Activated naive CD4-positive, alpha-beta T cell treated with anti-CD3 and anti-CD28 coated beads, Interleukin-2, amount 50 U/mL, for 72 hours (primary cell): ENCODE measurements at regions not wholly inside any gene's neighbourhood (a gene's known extent, or its start where the extent isn't known, plus 50 kb on each side); places are given as distances from the start of the nearest gene placed in this dataset.

Experiments used
- ATAC-seq, 2 donors: fragments of 150-1000 bp; cut with Tn5 transposase; 2 replicates each; pipeline ENCODE4 v1.10.0; 2021; ENCODE audit warnings: mild to moderate bottlenecking in 2 of 2, moderate library complexity in 2 of 2
- DNase-seq, 2 donors: peaks; one replicate each; pipeline ENCODE4 v3.0.0; 2021 to 2022; ENCODE audit warnings: low spot score in 2 of 2
- H3K27ac Mint-ChIP-seq, 2 donors: one replicate each; pipeline ENCODE4 v1.8.0; 2022; ENCODE audit warnings: mild to moderate bottlenecking in 2 of 2, mixed read lengths in 2 of 2
- H3K36me3 Mint-ChIP-seq, 2 donors: one replicate each; pipeline ENCODE4 v1.8.0; 2022; ENCODE audit warnings: mixed read lengths in 2 of 2
- H3K9me3 Mint-ChIP-seq, 2 donors: one replicate each; pipeline ENCODE4 v1.8.0; 2022; ENCODE audit warnings: mixed read lengths in 2 of 2

DNA sequence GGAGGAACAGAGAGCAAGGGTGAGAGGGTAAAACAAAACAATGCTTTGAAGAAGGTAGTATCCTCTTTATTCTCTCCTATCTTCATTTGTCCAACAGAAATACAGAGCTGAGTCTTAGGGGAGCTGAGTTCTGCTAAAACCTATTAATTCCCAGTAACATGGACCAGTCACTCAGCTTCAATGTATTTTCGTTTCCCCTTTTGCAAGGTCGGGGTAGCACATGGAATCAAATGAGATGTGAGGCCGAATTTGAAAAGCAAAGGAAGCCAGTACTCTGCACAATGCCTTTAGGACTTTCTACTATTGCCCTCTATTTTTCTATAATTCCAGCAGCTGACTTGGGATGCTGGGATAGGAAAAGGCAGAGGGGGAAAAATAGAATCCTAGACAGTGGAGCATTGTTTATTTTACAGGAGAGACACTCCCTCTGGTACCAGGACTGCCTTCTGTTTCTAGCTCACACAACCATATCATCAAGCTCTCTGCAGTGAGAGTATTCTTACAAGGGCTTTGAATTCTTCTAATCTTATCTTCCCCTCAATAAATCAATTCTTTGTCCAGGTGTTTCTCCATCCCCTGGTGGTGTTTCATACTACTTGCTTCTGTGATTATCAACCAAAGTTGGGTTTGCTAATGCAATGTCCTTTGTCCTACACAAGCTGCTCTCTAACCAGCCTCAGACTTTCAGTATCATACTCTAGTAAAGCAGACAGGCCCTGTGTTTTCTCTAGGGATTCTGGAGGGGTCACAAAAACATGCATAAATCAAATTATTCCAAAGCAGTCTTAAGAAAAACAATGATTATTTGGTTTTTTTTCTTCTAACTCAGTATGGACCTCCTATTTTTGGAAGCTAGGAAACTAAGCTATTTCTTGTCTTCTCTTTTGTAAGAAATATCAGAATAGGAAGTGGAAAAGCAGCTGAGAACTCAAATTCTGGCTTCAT is 341.5 kb downstream of the OSTF1 start:
- Mint-ChIP-seq H3K36me3 (no peaks in the 10 kb centered on the region), H3K27ac (no peak overlapping the region), H3K9me3 (peaks cover 0 to 4% of the 10 kb centered on the region in 2 donors)
- DNase-seq (no peak), ATAC-seq (no peak)

DNA sequence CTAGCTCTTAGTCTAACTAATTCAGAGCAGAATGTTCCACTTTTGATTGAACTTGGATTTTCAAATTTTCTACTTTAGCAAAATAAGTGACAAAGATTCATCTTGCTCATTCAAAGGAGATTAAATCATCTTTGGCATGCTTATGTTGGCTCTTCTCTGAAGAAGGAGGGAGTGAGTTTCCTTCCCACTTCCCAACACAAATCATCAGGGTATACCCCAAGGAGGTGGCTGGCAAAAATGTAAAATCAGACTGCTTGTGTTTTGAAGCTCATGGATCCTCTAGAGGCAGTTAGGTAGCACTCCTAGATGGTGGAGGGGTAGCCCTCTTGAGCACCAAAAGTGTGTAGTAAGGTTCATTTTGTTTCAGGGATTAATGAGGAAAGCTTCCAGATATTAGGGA is 343.1 kb downstream of the OSTF1 start:
- Mint-ChIP-seq H3K27ac (no peak overlapping the region), H3K9me3 (peaks cover 0 to 4% of the 10 kb centered on the region in 2 donors), H3K36me3 (no peaks in the 10 kb centered on the region)
- DNase-seq (no peak), ATAC-seq (no peak)

DNA sequence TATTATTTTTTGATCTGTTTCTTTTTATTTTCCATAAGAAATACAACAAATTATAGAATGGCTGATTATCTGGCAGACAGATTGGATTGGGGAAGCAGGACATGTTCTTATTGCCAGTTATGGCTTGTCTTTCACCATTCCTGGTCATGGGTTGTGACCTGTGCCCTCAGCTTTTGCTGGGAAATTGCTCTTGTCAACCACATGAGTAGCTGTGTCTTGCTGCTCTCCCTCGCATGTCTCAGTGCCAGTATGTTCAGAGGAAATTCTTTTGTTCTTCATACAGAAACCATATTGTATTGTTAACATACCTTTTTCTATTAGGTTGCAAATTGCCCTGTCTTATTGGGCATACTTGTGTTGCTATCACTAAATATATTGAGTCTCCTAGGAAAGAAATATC is 344.1 kb downstream of the OSTF1 start:
- H3K36me3 Mint-ChIP-seq, result no peaks in the 10 kb centered on the region
- ATAC-seq, result no peak
- no peak overlapping the region for H3K27ac Mint-ChIP-seq
- no peaks in the 10 kb centered on the region for H3K9me3 Mint-ChIP-seq
- no peak for DNase-seq

DNA sequence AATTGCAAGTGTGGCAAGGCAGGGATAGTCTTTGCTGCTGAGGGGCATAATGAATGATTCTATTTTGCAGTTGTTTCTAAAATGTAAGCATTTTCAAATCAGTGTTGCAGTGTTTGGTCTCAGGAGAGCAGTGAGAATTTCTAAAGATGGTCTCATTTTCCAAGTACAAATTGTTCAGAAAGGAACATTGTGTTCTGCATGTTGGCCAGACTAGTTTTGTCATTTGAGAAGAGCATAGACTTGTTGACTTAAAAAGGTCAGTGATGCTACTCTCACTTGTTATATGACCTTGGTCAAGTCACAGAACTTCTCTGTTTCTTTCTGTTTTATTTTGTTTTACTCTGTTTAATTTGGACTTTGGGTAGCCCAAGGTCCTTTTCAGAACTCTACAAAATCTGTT is 344.6 kb downstream of the OSTF1 start:
- H3K36me3 Mint-ChIP-seq, result no peaks in the 10 kb centered on the region
- no peak overlapping the region for H3K27ac Mint-ChIP-seq

DNA sequence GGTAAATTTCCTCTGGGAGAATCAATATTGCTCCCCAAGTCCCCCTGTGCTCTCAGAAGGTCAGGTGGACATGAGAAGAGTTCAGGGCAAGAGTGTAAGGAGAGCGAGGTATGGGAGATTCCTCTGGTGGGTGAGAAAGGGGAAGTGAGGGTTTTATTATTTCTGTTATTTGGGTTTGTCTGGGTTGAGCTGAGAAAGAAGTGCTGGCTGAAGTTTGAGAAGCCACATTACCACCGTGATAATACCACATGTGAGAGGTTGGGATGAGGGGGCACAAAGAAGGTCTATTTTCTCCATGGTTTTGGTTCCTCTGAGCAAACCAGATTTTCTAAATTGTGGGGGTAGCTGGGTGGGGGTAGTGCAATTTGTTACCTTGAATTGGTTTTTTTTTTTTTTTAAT is 350.4 kb downstream of the OSTF1 start:
- ATAC-seq, result no peak
- Mint-ChIP-seq H3K27ac (no peak overlapping the region), H3K36me3 (peaks cover 0 to 4% of the 10 kb centered on the region in 2 donors), H3K9me3 (peaks cover 0 to 8% of the 10 kb centered on the region in 2 donors)
- DNase-seq, result no peak

More for the DNA sequence above, 344.6 kb downstream of the OSTF1 start:
- no peak for DNase-seq
- no peaks in the 10 kb centered on the region for H3K9me3 Mint-ChIP-seq
- ATAC-seq, result no peak

DNA sequence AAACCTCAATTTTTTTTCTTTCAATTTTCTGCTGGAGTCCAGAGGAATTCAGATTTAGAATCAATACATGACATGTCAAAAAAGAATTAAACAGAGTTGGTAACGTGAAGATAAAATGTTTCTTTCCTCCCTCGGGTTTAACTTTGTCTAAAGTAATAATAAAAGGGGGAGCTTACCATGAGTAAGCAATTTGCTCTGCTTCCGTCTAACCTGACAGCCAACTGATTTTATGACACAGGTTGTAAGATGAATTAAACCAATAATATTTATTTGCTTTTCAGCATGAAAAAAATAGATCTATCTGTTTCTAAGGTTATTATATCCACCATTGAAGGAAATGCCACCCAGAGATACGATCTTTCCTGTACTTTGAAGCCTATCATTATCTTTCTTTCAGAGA is 352.6 kb downstream of the OSTF1 start:
- H3K36me3 Mint-ChIP-seq, result peaks cover 0 to 4% of the 10 kb centered on the region in 2 donors
- ATAC-seq (no peak), DNase-seq (no peak)
- H3K9me3 Mint-ChIP-seq, result peaks cover 5 to 8% of the 10 kb centered on the region in 2 donors
- no peak overlapping the region for H3K27ac Mint-ChIP-seq

DNA sequence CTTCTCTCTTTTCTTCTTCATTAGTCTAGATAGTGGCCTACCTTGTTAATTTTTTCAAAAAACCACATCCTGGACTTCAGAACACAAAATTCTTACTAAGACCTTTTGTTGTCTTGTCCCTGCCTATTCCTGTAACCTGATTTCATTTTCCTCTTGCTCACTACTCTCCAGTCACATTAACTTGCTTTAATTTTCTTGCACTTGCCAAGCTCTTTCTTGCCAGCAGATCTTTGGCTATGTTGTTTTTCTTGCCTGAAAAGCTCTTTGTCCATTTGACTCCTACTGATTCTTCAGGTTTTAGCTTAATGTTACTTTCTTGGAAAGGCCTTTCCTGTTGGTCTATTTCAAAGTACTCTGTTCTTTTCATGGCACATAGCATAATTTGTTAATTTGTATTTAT is 356.8 kb downstream of the OSTF1 start:
- H3K36me3 Mint-ChIP-seq, result peaks cover 0 to 4% of the 10 kb centered on the region in 2 donors
- H3K27ac Mint-ChIP-seq, result no peak overlapping the region
- ATAC-seq, result no peak
- DNase-seq, result no peak
- peaks cover 5 to 8% of the 10 kb centered on the region in 2 donors for H3K9me3 Mint-ChIP-seq

DNA sequence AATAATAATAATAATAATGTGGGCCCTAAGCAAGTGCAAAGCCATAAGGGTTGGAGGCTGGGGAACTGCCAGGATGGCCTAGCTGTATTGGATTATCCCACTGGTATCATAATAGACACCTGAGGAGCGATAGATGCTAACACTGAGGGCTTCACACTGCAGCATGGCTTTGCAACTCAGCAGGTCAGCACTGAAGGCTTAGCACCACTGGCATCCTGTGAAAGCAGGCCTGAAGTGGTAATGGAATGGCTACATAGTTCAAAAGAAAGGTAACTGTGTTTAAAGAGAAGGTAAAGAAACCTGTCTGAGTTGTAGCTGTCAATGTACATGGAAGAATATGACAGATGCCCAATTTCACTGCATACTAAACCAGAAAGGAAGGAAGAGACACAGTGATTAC is 359.0 kb downstream of the OSTF1 start:
- peaks cover 5 to 8% of the 10 kb centered on the region in 2 donors for H3K9me3 Mint-ChIP-seq
- ATAC-seq, result no peak
- no peak overlapping the region for H3K27ac Mint-ChIP-seq
- H3K36me3 Mint-ChIP-seq, result peaks cover 0 to 4% of the 10 kb centered on the region in 2 donors
- DNase-seq, result no peak

DNA sequence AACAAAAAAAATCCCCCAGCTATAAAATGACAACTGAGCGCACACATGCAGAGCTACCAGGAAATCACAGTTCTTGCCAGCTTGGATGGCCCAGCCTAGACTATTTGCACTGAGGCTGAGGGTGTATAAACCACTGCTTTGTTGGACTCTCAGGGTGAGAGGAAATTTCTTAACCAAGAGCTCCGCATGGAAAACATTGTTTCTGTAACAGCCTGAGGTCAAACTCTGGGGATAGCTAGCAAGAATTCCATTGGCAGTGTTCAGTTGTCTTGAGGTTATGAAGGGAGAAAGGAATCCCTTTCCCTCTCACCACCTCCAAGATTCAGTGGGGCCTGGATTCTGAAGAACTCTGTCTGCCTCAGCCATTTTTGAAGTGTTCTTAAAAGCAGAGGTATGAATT is 360.0 kb downstream of the OSTF1 start:
- H3K36me3 Mint-ChIP-seq, result peaks cover 0 to 4% of the 10 kb centered on the region in 2 donors
- peaks cover 3 to 5% of the 10 kb centered on the region in 2 donors for H3K9me3 Mint-ChIP-seq
- H3K27ac Mint-ChIP-seq, result no peak overlapping the region
- DNase-seq, result no peak
- no peak for ATAC-seq

DNA sequence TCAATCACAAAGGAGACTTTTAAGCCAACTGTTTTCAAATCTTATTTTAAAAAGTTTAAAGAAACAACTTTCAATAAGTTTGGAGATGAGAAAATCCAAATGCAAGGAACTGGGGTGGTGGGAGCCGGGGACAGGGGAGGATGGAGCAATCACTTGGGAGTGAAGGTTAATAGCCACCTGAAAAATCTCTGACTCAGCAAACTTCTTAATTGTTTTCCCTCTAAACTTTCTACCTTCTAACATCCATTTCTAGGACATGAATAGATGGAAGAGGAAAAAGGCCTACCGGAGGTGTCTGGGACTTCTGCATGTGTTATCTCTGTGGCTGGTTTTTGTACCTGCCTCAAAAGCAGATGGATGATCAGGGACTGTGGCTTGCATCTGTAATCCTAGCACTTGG is 360.6 kb downstream of the OSTF1 start:
- ATAC-seq (no peak), DNase-seq (no peak)
- Mint-ChIP-seq H3K36me3 (no peaks in the 10 kb centered on the region), H3K27ac (no peak overlapping the region), H3K9me3 (peaks cover 0 to 5% of the 10 kb centered on the region in 2 donors)

DNA sequence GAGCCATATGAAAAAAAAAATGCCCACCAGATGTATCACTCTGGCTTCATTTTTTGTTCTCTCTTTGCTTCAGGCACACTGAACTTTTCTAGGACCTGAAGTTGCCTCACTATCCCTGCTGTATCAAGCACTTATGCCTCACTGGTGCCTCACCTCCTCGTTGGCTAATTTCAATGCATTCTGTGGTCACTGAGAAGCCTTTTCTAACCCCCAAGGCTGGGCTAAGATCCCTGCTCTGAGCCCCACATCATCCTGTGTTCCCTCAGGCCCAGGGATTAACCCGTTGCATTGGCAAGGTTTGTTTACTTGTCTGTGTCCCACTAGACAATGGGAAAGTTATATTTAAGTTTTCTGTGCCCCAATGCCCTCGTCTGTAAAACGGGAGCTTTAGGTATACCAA is 362.7 kb downstream of the OSTF1 start:
- Mint-ChIP-seq H3K36me3 (no peaks in the 10 kb centered on the region), H3K9me3 (no peaks in the 10 kb centered on the region), H3K27ac (no peak overlapping the region)
- DNase-seq (no peak), ATAC-seq (no peak)

DNA sequence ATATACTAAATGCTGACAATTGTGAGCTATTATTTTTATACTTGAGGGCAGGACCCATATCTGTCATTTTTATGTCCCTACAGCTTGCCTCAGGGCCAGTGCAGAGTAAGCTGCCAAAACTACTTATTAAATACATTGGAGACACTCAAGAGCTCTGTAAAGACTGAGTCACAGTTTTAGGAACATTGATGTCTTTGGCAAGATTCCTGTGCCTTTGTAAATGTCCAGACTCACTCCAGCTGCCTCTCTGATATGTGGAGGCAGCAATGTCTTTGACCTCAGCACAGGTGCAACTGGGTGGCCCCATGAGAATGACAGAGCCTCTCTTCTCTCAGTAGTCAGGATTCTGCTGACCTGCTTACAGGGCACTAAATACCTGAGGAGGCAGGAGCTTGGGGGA is 363.2 kb downstream of the OSTF1 start:
- Mint-ChIP-seq H3K9me3 (no peaks in the 10 kb centered on the region), H3K27ac (no peak overlapping the region), H3K36me3 (no peaks in the 10 kb centered on the region)
- DNase-seq, result no peak
- no peak for ATAC-seq

DNA sequence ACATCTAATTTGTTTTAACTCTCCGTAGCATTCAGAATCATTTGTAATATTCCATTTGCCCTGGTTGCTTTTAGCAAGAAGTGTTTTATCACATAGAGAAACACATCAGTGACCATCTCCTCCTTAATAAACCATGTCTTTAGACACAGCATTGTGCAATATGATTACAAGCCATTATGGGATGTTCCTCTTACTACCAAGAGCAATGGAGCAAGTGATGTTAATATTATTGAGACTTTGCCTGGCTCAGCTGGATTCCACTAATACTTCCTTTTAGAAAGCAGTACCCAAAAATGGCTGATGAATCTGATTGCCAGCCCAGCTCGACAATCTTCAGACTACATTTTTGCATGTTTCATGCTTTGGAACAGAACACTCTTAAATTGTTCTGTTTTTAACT is 364.2 kb downstream of the OSTF1 start:
- H3K9me3 Mint-ChIP-seq, result no peaks in the 10 kb centered on the region
- no peak for DNase-seq
- no peaks in the 10 kb centered on the region for H3K36me3 Mint-ChIP-seq
- H3K27ac Mint-ChIP-seq, result no peak overlapping the region
- no peak for ATAC-seq

DNA sequence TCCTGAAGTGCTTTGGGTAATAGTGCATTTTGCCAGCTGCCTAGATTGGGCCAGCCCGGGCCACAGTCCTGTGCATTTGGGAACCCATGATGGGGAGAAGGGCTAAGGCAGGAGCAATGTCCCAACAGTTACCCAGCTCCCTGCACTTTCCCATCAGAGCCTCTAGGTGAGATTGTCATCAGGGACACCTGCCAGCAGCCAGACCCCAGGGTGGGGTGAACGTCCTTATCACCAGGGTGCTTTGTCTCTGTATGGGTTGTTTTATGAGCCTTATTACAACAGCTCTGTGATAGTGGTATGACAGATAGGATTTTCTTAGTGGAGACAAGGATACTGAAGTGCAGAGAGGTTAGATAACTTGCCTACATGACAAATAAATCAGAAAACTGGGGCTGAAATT is 365.7 kb downstream of the OSTF1 start:
- Mint-ChIP-seq H3K36me3 (no peaks in the 10 kb centered on the region), H3K9me3 (no peaks in the 10 kb centered on the region), H3K27ac (no peak overlapping the region)
- DNase-seq, result no peak
- no peak for ATAC-seq

DNA sequence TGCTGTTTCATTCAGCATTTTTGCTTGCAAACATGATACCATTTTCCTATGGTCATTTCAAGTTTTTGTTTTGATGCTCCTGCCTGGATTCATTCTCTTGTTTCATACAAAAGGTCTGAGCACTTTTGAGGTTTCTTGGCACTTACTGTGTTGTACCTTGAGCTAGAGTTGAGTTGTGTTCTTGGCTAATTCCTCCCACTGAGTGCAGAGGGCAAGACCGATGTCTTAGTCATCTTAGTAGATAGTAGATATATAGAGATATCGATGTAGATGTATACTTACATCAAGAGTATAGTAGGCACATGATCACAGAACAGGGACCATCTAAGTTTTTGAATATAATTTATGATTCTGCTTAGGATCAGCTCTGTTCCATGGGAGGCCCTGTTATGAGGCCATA is 366.6 kb downstream of the OSTF1 start:
- ATAC-seq (no peak), DNase-seq (no peak)
- Mint-ChIP-seq H3K27ac (no peak overlapping the region), H3K36me3 (no peaks in the 10 kb centered on the region), H3K9me3 (no peaks in the 10 kb centered on the region)

DNA sequence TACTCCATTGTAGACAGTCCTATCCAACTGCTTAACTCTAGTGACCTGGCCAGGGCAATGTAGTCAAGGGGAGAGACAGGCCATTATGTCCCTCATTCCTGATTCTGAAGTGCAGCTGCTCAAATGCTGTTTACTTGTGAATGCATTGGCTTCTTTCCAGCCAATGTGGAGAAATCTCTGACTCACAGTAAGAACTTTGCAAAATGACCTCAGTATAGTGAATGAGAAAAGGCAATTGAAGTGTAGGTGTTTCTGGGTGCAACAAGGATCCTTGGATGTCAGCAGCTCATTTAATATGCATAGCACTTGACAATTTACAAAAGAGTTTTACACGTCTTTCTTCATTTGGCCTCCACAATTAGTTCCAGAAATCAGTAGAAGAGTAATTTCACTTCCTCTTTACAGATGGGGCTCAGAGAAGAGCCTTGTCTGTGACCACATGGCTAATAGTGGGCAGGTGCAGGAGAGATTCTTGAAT is 367.2 kb downstream of the OSTF1 start:
- DNase-seq, result no peak
- H3K27ac Mint-ChIP-seq, result no peak overlapping the region

DNA sequence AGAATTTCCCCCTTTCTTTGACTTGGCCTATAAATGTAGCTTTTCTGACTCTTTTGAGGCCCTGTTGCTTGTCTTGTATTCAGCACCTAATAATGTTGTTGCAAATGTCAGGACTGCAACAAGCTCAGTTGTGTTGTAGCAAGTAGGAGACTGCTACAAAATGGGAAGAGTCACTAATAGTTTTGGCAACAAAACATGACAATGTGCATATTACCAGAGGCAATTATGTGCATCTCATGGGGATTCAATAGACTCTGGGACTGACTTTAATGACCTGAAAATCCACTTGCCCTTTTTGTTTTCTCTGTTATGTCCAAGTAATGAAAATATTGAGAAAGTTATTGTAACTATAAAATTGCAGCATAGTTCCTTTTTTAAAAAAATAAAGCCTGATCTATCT is 368.4 kb downstream of the OSTF1 start:
- Mint-ChIP-seq H3K9me3 (no peaks in the 10 kb centered on the region), H3K36me3 (no peaks in the 10 kb centered on the region), H3K27ac (no peak overlapping the region)
- ATAC-seq (no peak), DNase-seq (no peak)

More for the DNA sequence above, 367.2 kb downstream of the OSTF1 start:
- H3K9me3 Mint-ChIP-seq, result no peaks in the 10 kb centered on the region
- H3K36me3 Mint-ChIP-seq, result no peaks in the 10 kb centered on the region
- ATAC-seq, result no peak

DNA sequence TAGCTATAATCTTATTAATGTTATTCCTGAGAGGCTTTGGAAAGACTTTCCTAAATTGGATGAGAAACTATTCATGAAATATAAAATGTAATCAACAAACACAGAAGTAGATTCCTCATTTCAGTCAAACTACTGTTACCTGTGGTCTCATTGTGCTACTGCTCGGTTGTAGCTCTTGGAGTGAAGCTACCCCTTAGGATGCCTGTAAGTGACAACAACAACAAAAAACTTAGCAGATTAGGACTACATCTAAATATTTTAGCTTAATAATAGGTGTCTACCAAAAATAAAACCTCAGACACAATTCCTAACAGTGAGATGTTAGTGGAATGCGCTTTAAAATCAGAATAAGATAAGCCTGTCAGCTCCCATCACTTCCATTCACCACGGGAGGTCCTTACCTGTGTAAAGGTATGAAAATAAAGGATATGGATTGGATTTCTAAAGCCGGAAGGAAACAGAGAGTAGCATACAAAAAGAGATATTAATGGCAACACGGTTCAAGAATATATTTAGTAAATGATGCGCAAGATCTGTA is 369.2 kb downstream of the OSTF1 start:
- Mint-ChIP-seq H3K36me3 (no peaks in the 10 kb centered on the region), H3K9me3 (no peaks in the 10 kb centered on the region), H3K27ac (no peak overlapping the region)
- no peak for ATAC-seq
- DNase-seq, result no peak
